T-helper 2 cell treated with Interferon-gamma antibody and Interleukin-4, amounts not matched to agents 100 ng/mL and 5 ng/mL, for 36 hours (primary cell): ENCODE measurements at regions not wholly inside any gene's neighbourhood (a gene's known extent, or its start where the extent isn't known, plus 50 kb on each side); places are given as distances from the start of the nearest gene placed in this dataset.

Experiments used
- intact Hi-C: fragments of 100-400 bp; cut with micrococcal nuclease; formaldehyde crosslinking; loops from one replicate; pipeline ENCODE4 v1.15.1; 2023

DNA sequence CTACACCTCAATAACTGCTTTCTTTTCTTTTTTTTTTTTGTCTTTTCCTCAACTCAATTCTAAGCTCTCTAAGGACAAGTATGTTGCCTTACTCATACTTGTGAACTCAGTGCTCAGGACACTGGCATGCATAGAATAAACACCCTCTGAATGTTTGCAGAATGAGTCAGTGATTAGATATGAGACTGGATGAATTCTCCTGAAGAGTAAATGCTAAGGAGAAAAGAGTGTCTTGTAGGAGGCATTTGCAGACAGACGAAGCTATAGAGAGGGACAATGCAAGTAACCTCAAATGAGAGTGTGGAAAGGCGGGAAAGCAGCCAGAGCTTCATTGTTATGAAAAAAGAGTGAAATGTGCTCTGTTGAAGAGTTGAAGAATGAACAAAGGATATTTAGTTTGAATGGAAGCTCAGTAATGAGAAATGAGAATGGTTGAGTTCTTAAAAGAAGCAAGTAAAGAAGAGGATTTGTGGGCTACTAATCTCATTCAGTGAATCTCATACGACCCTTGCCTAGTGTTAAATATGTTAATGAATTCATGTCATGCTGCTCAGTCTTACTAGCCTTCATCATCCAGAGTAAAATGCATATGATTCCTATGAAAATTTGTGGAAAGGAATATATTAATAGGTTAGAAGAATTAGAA is 166.1 kb upstream of the DPYD start:
- intact Hi-C loops: no loop called here

DNA sequence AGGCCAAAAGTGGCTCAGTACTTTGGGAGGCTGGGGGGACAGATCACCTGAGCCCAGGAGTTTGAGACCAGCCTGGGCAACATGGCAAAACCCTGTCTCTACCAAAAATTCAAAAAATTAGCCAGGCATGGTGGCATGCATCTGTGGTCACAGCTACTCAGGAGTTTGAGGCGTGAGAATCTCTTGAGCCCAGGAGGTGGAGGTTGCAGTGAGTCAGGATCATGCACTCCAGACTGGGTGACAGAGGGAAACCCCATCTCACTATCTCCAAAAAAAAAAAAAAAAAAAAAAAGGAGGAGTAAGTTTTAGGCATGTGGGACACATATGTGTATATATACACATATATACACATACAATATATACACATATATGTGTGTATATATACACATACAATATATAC is 165.3 kb upstream of the DPYD start:
- intact Hi-C loops: no loop called here

DNA sequence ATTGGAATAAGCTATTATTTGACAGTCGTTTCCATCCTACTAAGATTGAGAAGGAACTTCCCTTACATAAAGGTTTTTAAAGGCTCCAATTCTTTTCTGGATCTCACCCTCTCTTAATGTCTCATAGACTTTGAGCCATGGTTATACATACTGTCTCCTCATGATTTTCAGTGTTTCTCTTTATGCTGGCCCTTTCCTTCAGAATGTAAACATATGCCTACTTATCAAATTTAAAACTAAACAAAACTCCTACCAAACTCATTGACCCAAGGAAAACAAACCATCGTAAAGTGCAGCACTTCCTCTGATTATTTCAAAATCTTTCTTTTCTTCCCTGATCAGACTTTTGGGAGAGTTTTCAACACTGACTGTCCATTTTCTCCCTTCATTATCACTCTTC is 163.4 kb upstream of the DPYD start:
- intact Hi-C loops: no loop called here

DNA sequence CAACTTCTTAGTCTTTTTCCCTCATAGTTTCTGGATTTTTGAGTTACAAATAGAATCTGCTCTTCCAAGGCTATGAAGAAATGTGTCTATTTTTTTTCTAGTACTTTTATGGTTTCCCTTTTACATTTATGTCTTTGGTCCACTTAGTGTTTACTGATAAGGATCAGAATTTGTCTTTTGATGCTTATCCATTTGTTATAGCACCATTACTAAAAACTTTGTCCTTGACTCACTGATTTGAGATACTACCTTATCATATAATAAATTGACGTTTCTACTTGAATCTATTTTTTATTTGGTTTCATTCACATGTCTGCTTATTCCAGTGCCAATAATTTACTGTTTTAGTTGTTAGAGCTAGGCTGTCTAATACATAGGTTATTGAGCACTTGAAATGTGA is 161.1 kb upstream of the DPYD start:
- intact Hi-C loops: no loop called here

DNA sequence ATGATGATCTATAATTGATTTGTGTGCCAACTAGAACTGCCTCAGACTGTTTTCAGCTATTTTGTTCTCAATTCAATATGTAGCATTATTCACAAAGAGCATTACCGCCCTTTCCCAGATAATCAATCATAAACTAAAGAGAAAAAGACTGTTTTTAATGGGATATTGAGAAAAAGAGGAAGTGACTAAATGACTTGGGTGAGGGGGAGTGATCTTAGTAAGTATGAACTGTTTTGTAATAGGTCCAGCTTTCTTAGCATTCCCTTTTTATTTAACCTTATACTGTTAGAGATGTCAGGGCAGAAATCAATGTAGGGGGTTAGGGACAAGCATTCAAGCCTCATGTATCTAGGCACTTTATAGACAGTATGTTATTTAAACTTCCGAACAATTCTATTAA is 157.8 kb upstream of the DPYD start:
- intact Hi-C loops: loop anchor here (1.0 kb wide), 1 partner anchor 8 kb away; no protein-coding TSS in a partner anchor

DNA sequence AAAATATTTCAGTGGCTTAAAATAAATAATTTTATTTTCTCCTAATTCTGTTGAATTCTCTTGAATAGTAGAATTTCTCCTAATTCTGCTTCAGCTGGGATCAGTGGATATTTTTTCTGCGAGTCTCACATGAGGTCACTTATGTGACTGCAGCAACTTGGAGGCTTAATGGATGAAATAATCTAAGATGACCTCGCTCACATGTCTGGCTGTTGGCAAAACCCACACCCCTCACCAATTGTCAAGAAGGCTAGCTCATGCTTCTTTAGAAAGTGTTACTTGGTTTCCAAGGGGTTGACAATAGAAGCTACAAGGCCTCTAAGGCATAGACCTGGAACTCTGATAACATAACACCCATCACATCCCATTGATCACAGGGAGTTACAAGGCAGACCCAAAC is 156.9 kb upstream of the DPYD start:
- intact Hi-C loops: loop anchor here (1.0 kb wide), 1 partner anchor 7 kb away; no protein-coding TSS in a partner anchor

DNA sequence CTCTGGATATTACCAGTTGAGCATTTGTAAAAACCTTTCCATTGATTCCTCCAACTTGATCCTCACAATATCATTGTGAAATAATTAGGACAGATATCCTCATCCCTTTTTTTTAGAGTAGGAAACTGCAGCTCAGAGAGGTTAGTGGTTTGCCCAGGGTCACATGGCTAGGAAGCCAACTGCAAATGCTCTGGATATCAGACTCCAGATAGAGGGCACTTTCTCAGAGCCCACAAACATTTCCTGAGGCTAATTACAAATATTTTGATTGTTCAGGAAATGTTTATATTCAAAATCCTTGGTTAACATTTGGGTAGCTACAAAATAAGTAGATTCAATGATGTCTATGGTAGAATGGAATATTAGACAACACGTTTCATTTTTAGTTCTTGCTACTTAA is 154.8 kb upstream of the DPYD start:
- intact Hi-C loops: no loop called here

DNA sequence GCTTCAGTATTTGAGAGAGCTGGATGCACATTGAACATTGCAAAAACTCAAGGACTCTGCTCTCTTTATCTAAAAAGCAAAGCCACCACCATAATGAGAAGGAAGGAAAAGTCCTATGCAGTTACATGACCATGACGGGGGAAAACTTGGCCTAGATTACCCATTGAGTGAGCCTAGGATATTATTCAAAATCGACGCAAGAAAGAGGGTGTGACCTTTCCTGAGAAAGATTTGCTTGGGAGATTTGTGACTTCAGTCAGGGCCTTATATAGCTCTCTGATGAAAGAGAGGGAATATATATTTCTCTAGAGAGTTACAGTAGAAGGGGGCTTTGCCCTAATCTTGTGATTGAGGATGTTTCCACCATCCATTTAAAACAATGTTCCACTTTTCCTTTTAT is 153.0 kb upstream of the DPYD start:
- intact Hi-C loops: no loop called here

DNA sequence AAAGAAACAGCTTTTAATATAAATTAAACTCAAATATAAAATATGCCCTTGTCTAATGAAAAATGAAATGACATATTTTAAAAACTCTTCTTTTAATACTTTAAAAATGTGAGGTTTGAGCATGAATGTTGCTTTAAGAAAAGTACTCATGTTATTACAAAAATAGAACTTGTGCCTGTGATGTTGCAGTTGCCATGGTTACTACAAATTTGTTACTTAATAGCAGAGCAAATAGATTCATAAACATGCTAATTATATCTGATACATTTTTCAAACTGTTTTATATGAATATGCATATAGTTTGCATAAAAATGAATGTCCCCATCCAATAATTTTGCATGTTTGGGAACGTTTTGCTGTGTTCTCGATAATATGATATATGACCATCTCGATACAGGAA is 152.3 kb upstream of the DPYD start:
- intact Hi-C loops: no loop called here

DNA sequence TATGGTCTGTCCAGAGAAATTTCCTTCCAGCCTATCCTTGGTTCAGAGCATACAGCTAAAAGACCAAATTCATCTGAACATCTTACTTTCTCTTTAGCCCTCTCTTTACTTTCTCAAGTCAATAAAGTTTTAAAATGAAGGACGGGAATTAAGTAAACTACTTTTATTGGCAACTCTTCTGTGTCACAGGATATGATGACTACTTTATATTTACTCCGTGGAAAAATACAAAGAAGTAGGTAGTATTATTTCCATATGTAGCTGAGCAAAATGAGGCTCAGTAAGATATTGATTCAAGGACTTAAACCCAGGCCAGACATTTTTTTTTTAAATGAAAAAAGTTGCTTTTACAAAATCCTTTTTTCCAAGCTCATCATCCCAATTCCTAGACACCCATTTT is 151.2 kb upstream of the DPYD start:
- intact Hi-C loops: no loop called here

DNA sequence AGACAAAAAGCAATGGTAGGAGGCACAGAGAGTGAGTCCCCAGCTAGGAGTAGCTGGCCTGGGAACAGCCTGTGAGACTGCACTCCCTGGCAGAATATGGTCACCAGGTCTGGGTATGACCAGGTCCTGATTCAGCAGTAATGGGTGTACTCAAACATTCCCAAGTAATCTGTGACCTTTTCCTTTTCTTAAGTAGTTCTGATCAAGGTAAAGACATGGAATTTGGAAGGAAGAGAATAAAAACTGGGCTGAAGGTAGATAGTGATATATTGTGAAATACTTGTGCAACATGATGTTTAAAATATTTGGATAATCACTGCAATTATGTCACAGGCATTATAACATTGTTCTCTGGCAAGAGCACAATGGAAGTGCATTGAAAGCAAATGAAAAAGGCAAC is 147.2 kb upstream of the DPYD start:
- intact Hi-C loops: no loop called here

DNA sequence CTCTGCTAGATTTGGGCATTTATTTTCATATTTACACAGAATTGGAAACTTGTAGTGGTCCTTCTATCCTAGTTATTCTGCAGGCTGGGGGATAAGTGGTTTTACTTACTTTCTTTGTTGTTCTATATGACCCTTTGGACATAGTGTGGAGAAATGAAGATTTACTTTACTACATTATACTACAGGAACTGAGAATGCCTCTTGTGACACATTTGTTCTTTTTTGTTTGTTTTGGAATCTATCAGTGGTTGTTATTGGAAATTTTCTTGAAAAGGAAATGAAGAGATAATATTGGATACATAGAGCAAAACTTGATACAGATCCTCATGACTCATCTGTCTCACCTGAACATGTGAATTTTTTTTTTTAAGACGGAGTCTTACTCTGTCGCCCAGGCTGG is 146.1 kb upstream of the DPYD start:
- intact Hi-C loops: loop anchor here (2.0 kb wide), 1 partner anchor 24 kb away; no protein-coding TSS in a partner anchor

DNA sequence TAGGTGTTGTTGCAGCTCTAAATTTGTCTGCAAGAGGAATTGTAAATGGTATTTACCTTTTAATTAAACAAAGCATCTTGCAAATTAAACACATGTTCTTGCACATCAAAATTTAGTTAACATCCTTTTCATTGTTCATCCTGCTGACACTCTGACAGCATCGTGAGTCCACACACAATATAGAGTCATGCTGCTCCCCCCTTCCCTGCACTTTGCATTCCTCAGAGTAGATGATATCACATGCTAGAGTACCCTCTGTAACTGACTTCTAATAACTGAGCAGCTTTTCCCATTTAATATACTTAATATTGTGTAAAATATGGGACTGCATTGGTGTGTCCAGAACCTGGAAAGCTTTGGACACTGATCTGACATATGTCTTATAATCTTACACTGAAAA is 138.8 kb upstream of the DPYD start:
- intact Hi-C loops: no loop called here

DNA sequence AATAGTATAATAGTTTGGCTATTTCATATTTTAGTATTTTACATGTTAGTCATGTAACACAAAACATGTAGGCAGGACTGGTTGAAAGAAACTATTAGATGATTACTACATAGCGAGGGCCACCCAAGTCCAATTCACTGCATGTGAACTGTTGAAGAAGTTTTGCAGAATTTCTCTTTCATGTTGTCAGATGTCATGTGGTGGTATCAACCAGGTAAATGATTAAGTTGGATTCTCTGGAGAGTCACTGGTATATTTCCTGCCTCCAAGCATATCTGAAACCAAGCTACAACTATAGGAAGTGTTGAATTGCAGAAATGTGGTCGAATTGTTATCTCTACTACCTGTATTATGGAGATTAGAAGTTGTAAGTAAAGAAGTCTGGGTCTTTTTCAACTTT is 137.8 kb upstream of the DPYD start:
- intact Hi-C loops: no loop called here

DNA sequence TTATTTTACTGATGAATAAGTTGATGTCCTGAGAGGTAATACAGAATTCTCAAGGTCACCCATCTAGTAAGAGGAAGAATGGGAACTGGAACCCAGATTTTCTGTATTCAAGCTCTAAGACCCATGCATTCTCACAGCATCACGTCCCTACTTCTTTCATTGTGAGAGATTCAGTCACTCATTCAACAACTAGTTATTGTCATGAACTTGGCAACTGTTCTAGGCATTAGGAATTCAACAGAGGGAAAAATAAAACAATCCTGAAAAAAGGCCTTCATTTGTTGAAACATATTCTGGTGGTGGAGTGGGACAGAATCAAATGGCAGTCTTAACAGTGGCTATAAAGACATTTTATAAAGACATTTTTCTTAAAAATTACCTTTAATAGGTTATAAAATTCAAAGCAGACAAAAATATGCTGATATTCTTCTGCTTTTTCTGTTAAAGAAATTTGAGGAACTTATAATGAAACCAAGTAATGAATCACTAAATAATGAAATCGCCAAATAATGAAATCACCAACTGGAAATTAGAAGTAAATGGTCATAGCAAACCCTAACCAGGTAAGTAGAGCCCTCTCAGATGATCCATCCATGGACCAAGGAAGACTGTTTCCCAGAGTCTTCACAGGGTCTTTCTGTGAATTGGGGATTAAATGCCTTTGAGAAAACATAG is 136.5 kb upstream of the DPYD start:
- intact Hi-C loops: no loop called here

DNA sequence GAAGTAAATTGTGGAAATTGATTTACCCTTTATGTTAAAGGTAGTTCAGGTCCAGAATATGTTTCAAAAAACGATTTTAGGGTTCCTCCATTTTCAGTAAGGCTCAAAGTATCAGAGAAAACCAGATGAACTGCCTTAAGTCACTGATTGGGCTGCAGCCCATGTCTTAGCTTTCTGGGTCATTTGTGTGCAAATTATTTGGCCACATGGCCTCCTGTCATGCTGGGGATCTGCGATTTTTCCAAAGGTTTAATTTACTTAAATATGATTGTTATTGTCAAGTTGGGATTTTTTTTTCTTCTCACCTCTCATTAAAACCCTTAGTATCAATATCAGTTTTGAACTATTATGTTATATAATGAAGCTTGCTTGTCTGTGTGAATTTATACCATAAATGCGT is 135.9 kb upstream of the DPYD start:
- intact Hi-C loops: no loop called here

DNA sequence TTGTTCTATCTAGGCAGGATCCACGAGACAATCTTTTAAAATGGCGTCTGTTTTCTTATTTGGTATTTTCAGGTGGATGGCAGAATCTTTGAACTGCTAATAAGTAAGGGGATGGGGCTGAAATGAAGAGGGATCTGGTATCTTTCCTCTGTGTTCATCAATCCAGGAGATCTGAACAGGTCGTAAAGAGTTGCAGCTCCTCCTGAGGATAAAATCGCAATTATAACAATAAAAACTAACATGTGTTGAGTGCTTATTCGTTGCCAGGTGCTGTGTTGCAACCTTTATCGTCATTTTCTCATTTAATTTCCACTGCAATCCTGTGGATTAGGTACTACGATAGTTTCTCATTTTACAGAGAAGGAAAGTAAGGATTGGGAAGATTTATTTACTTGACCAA is 134.6 kb upstream of the DPYD start:
- intact Hi-C loops: no loop called here

DNA sequence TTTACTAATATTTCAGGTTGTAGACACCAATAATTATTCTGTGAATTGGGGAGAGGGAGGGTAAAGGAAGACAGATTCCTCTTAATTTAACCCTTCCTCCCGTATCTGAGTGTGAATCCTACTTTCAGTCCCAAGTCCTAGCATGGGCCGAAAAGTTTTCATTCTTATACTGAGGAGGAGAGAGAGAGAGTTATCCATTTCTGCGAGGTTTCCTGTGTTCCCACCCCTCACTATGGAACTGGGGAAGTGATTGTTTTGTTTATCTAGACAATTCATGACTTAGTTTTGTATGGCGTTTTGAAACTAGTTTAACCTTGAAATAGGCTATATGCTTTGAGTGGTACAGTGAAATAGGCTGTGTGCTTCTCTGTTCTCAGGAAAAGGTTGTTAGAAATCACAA is 134.0 kb upstream of the DPYD start:
- intact Hi-C loops: loop anchor here (1.0 to 5.0 kb wide), 4 partner anchors 353 to 1817 kb away; no protein-coding TSS in a partner anchor

DNA sequence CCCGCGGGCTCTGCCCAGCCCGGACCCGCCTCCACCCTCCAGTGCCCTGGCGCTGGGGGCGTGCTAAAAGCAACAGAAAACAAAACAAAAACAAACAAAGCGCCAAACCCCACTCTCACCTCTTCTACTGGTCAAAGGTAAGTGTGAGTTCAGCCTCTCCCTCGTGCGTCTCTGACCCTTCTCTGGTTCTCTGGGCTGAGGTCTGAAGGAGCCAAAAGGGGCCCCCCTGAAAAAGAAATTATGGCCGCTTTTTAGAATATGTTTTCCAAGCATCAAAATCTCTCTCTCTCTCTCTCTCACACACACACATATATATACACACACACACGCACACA is 133.5 kb upstream of the DPYD start:
- intact Hi-C loops: loop anchor here (1.0 to 5.0 kb wide), 4 partner anchors 353 to 1817 kb away; no protein-coding TSS in a partner anchor

DNA sequence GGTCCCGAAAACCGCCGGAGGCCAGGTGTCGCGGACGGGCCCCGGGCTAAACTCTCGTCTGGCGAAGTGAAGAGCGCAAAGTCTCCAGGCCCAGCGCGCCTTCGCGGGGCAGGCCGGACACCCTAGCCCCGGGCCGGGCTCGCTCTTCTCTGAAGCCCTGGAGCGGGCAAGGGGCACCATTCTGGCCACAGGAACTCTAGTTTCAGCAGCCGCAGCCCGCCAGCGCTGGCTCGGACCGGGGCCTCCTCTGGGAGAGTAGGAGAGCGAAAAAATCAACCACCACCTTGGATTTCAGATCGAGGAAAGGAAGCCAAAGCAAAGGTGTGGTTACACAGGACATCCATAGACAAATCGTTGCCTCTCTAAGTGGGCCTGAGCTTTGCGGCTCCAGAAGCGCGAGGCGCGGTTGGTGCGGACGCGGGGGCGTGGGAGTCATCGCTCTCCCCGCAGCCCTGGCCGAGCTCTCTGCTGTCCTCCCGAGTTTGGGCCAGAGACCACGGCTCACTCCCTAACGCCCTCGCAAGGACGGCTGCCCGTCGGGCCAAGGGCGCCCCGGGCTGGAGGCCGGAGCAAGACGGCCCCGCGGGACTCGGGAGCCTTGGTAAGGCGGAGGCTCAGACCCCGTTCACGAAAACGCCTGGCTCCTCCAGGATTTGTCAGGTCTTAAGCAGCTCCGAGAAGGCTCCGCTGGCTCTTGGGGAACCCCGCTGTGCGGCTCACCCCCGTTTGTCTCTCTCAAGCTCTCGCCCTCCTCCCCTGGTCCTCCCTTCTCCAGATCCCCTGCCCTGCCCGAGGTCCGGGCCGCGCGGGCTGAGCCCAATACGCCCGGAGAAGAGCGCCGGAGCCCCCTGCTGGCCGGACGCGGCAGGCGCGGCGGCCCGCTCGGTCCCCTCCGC is 132.9 kb upstream of the DPYD start:
- intact Hi-C loops: loop anchor here (1.0 to 5.0 kb wide), 5 partner anchors 354 to 1816 kb away; no protein-coding TSS in a partner anchor

DNA sequence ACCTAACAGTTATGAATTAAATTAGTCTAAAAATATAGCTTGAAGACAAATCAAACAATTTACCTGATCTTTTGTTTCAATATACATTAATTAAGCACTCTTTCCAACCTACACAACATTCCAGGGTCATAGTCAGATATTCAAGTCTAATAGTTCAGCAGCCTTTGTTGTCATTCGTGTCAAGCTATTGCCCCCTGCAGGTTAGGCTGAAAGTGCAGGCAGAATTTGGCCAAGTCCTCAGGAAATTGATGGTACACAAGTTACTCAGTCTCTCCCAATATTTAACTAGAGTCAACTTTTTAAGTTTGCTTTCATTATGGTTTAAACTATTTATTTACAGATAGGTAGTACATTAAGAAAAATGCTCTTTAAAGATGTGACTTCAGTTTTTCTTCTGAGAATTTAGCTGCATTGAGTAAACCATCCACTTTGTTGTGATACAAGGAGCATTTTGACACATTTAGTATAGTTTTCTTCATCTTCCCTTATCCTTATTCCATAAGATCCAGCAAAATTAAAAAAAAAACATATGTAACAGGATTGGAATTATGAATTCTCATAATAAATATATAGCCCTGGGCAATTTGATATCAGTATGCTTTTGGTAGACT is 130.3 kb upstream of the DPYD start:
- intact Hi-C loops: loop anchor here (1.0 to 5.0 kb wide), 5 partner anchors 356 to 1814 kb away; no protein-coding TSS in a partner anchor
